Activated CD8-positive, alpha-beta T cell treated with anti-CD3 and anti-CD28 coated beads for 36 hours (primary cell): ENCODE measurements at regions not wholly inside any gene's neighbourhood (a gene's known extent, or its start where the extent isn't known, plus 50 kb on each side); places are given as distances from the start of the nearest gene placed in this dataset.

Source experiments
- ATAC-seq: fragments of 200-7000 bp; cut with Tn5 transposase; one replicate; pipeline ENCODE4 v1.10.0; 2021; ENCODE audit warnings: mild to moderate bottlenecking, moderate library complexity
- CTCF ChIA-PET: fragments of 350-600 bp; sonication (Branson Sonifier 250); formaldehyde crosslinking; loops from one replicate; lab custom pipeline; 2021; ENCODE audit warnings: antibody characterized with exemption; lab: Charles Lee
- POLR2A ChIA-PET: fragments of 350-600 bp; sonication (Branson Sonifier 250); formaldehyde crosslinking; loops from one replicate; lab custom pipeline; 2021; ENCODE audit warnings: antibody characterized with exemption; lab: Charles Lee
- DNase-seq: peaks from one replicate; pipeline ENCODE4 v3.0.0-alpha.2; 2020
- H3K27ac Mint-ChIP-seq: one replicate; pipeline ENCODE4 v1.8.0; 2021; ENCODE audit warnings: mild to moderate bottlenecking, mixed read lengths
- H3K27me3 Mint-ChIP-seq: one replicate; pipeline ENCODE4 v1.8.0; 2021; ENCODE audit warnings: mixed read lengths
- H3K36me3 Mint-ChIP-seq: one replicate; pipeline ENCODE4 v1.8.0; 2021; ENCODE audit warnings: low read depth, mixed read lengths
- H3K4me1 Mint-ChIP-seq: one replicate; pipeline ENCODE4 v1.8.0; 2021; ENCODE audit warnings: low read depth, mixed read lengths
- H3K4me3 Mint-ChIP-seq: one replicate; pipeline ENCODE4 v1.8.0; 2021; ENCODE audit warnings: mild to moderate bottlenecking, moderate library complexity, mixed read lengths
- H3K9me3 Mint-ChIP-seq: one replicate; pipeline ENCODE4 v1.8.0; 2021; ENCODE audit warnings: mixed read lengths
- CTCF ChIP-seq: fragments of 200-600 bp; IDR thresholded peaks from one replicate; pipeline ENCODE4 v1.8.0; 2022; ENCODE audit warnings: antibody characterized with exemption, mild to moderate bottlenecking
- intact Hi-C: fragments of 100-400 bp; cut with micrococcal nuclease; formaldehyde crosslinking; loops from one replicate; pipeline ENCODE4 v1.10.0; 2022

- Mint-ChIP-seq H3K27me3 (no peaks in the 10 kb centered on the region), H3K4me1 (no peaks in the 10 kb centered on the region), H3K36me3 (no peaks in the 10 kb centered on the region), H3K27ac (no peak overlapping the region), H3K9me3 (no peaks in the 10 kb centered on the region), H3K4me3 (no peak overlapping the region)
- no peak for TF ChIP-seq CTCF
- ChIA-PET CTCF (no interaction called here), POLR2A (no interaction called here)
- intact Hi-C loops, result no loop called here
- ATAC-seq (no peak), DNase-seq (no peak)
These were observed 1106.3 kb upstream of the SLC39A10 start for GRCh38 chr2:194550702-194551101.

GRCh38 chr2:194549387-194549786 is 1107.6 kb upstream of the SLC39A10 start:
- ATAC-seq, result no peak
- Mint-ChIP-seq H3K4me1 (no peaks in the 10 kb centered on the region), H3K36me3 (no peaks in the 10 kb centered on the region), H3K27ac (no peak overlapping the region), H3K9me3 (no peaks in the 10 kb centered on the region), H3K27me3 (no peaks in the 10 kb centered on the region), H3K4me3 (no peak overlapping the region)
- TF ChIP-seq CTCF, result no peak
- intact Hi-C loops, result no loop called here
- no peak for DNase-seq
- ChIA-PET POLR2A (no interaction called here), CTCF (no interaction called here)

- Mint-ChIP-seq H3K36me3 (no peaks in the 10 kb centered on the region), H3K4me1 (no peaks in the 10 kb centered on the region), H3K9me3 (no peaks in the 10 kb centered on the region), H3K27ac (no peak overlapping the region), H3K27me3 (no peaks in the 10 kb centered on the region), H3K4me3 (no peak overlapping the region)
- no peak for TF ChIP-seq CTCF
- DNase-seq (no peak), ATAC-seq (no peak)
- POLR2A ChIA-PET, result no interaction called here
- CTCF ChIA-PET, result interaction anchor here (1.2 kb wide), 1 partner anchor 321 kb away, joined by 4 read pairs; no protein-coding TSS in a partner anchor
- intact Hi-C loops, result no loop called here
These were observed 1111.0 kb upstream of the SLC39A10 start for GRCh38 chr2:194545978-194546377.

- Mint-ChIP-seq H3K27ac (no peak overlapping the region), H3K36me3 (no peaks in the 10 kb centered on the region), H3K9me3 (peaks cover 1% of the 10 kb centered on the region), H3K27me3 (peaks cover 3% of the 10 kb centered on the region), H3K4me1 (no peaks in the 10 kb centered on the region), H3K4me3 (no peak overlapping the region)
- ChIA-PET CTCF (no interaction called here), POLR2A (no interaction called here)
- DNase-seq, result no peak
- ATAC-seq, result no peak
- intact Hi-C loops, result no loop called here
- TF ChIP-seq CTCF, result no peak
These were observed 1117.6 kb upstream of the SLC39A10 start for GRCh38 chr2:194539425-194539824.

- TF ChIP-seq CTCF, result no peak
- DNase-seq, result no peak
- CTCF ChIA-PET, result no interaction called here
- intact Hi-C loops, result no loop called here
- Mint-ChIP-seq H3K36me3 (no peaks in the 10 kb centered on the region), H3K4me3 (no peak overlapping the region), H3K27me3 (no peaks in the 10 kb centered on the region), H3K27ac (no peak overlapping the region), H3K4me1 (no peaks in the 10 kb centered on the region), H3K9me3 (no peaks in the 10 kb centered on the region)
- POLR2A ChIA-PET, result no interaction called here
- no peak for ATAC-seq
These were observed 1130.9 kb upstream of the SLC39A10 start for GRCh38 chr2:194526121-194526520.
